ENCODE measurements at regions not wholly inside any gene's neighbourhood (a gene's known extent, or its start where the extent isn't known, plus 50 kb on each side); places are given as distances from the start of the nearest gene placed in this dataset.
"Not testable (repeated sequence)": the region's sequence is repeated elsewhere in the genome, so short reads cannot be mapped to it uniquely, and the experiment has no call there.

DNA sequence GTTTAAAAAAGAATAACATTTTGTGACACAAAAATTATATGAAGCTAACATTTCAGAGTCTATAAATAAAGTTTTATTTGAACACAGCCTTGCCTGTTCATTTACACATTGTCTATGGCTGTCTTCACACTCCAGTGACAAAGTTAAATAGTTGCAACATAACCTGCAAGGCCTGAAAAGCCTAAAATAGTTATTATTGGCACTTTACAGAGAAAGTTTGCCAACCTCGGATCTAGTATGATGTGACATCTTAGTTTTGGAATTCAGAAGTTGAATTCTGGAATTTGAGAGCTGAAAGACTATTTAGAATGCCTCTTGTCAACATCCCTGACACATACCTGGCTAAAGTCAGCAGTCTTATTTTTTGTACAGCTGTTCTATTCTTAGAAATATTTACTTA lies 68.3 kb downstream of the DYRK2 start:
- Histone ChIP-seq H3K4me3 (no peak overlapping the region), H3K27me3 (no peaks in the 10 kb centered on the region), H3K9me3 (no peaks in the 10 kb centered on the region), H3K4me1 (peaks cover 2 to 20% (median 11%) of the 10 kb centered on the region in 3 donors), H3K27ac (peak overlapping the region; percentile 40 to 76 (median 68)), H3K36me3 (no peaks in the 10 kb centered on the region)
- TF ChIP-seq POLR2AphosphoS5 (IDR thresholded peaks at IDR 0.05) (peak; percentile 85), POLR2A (IDR thresholded peaks at IDR 0.05) (no peak), EP300 (IDR thresholded peaks at IDR 0.05) (no peak)
- TF ChIP-seq, protein P1, sequence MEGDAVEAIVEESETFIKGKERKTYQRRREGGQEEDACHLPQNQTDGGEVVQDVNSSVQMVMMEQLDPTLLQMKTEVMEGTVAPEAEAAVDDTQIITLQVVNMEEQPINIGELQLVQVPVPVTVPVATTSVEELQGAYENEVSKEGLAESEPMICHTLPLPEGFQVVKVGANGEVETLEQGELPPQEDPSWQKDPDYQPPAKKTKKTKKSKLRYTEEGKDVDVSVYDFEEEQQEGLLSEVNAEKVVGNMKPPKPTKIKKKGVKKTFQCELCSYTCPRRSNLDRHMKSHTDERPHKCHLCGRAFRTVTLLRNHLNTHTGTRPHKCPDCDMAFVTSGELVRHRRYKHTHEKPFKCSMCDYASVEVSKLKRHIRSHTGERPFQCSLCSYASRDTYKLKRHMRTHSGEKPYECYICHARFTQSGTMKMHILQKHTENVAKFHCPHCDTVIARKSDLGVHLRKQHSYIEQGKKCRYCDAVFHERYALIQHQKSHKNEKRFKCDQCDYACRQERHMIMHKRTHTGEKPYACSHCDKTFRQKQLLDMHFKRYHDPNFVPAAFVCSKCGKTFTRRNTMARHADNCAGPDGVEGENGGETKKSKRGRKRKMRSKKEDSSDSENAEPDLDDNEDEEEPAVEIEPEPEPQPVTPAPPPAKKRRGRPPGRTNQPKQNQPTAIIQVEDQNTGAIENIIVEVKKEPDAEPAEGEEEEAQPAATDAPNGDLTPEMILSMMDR (IDR thresholded peaks at IDR 0.05), result no peak
- peak; percentile 93 for ATAC-seq
- WGBS, 2 donors (ENCODE audit: low coverage in 1 of 2), result 5 to 33% methylated on average over 1 of the region's 1 CpG

DNA sequence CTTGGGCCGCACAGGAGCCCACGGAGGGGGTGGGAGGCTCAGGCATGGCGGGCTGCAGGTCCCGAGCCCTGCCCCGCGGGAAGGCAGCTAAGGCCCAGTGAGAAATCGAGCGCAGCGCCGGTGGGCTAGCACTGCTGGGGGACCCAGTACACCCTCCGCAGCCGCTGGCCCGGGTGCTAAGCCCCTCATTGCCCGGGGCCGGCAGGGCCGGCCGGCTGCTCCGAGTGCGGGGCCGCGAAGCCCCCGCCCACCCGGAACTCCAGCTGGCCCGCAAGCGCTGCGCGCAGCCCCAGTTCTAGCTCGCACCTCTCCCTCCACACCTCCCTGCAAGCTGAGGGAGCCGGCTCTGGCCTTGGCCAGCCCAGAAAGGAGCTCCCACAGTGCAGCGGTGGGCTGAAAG lies 70.8 kb downstream of the DYRK2 start:
- H3K27ac ChIP-seq, result peak overlapping the region in 2 of 4 donors; percentile 38 to 65
- no CpG with 5 or more reads among the region's 30 CpGs for WGBS, 2 donors (ENCODE audit: low coverage in 1 of 2)
- not testable (repeated sequence) for H3K9me3 ChIP-seq, H3K36me3 ChIP-seq, H3K27me3 ChIP-seq, H3K4me3 ChIP-seq, ATAC-seq
- peaks cover 2 to 20% (median 11%) of the 10 kb centered on the region in 3 donors for H3K4me1 ChIP-seq

DNA sequence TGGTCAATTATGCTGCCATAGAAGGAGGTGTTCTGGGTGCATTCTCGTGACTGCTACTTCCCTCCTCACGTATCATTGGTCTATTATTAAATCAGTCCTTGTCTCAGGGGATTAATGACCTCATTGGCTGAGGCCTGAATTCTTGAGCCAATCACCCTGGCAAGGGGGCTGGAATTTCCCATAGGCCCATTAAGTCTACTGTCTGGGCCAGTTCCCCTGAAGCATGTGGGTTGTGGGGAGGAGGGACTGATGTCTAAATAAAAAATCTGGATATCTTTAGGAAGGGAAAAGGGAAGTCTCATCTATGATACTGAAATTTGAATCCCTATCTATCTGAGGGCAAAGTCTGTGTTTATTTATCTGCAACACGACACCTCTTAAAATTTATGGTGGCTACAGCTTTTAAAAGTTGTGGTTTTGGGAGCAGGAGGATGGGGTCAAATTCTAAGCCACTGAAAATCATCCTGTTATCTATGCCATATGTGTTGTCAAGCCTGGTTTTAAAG lies 71.9 kb downstream of the DYRK2 start:
- Histone ChIP-seq H3K27me3 (no peaks in the 10 kb centered on the region), H3K4me3 (no peak overlapping the region), H3K9me3 (no peaks in the 10 kb centered on the region), H3K4me1 (peaks cover 2 to 20% (median 11%) of the 10 kb centered on the region in 3 donors), H3K36me3 (no peaks in the 10 kb centered on the region), H3K27ac (peak overlapping the region in 3 of 4 donors; percentile 38 to 65 (median 59))
- WGBS, 2 donors (ENCODE audit: low coverage in 1 of 2), result 43 to 51% methylated on average over 3 of the region's 3 CpGs
- no peak for ATAC-seq
- TF ChIP-seq POLR2A (IDR thresholded peaks at IDR 0.05) (no peak), EP300 (IDR thresholded peaks at IDR 0.05) (no peak), POLR2AphosphoS5 (IDR thresholded peaks at IDR 0.05) (no peak)
- TF ChIP-seq, protein P1 (IDR thresholded peaks at IDR 0.05), result no peak

DNA sequence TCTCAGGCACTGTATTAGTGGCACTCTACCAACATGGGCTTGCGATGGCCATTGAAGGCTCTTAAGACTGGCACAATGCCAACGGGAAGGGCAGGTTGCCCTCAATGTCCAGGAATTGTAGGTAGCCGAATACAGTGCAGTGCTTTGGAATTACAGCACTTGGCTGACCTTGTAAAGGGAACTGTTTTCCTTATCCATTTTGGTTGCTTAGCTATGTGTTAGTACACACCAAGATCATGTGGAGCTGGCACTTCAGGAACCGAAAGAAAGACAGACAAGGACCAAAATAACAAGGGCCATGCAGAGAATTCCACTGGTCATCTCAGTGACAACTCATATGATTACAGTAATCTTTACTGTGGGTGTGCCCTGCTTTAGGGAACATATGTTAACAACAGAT lies 72.7 kb downstream of the DYRK2 start:
- H3K9me3 ChIP-seq, result no peaks in the 10 kb centered on the region
- TF ChIP-seq POLR2A (IDR thresholded peaks at IDR 0.05) (no peak), POLR2AphosphoS5 (IDR thresholded peaks at IDR 0.05) (no peak), EP300 (IDR thresholded peaks at IDR 0.05) (no peak)
- TF ChIP-seq, protein P1 (IDR thresholded peaks at IDR 0.05), result no peak
- no peaks in the 10 kb centered on the region for H3K36me3 ChIP-seq
- peaks cover 2 to 20% (median 11%) of the 10 kb centered on the region in 3 donors for H3K4me1 ChIP-seq
- peak overlapping the region in 3 of 4 donors; percentile 38 to 65 (median 59) for H3K27ac ChIP-seq
- WGBS, 2 donors (ENCODE audit: low coverage in 1 of 2), result 0 to 33% methylated on average over 3 of the region's 4 CpGs
- H3K4me3 ChIP-seq, result no peak overlapping the region
- H3K27me3 ChIP-seq, result no peaks in the 10 kb centered on the region
- ATAC-seq, result peak; percentile 31

DNA sequence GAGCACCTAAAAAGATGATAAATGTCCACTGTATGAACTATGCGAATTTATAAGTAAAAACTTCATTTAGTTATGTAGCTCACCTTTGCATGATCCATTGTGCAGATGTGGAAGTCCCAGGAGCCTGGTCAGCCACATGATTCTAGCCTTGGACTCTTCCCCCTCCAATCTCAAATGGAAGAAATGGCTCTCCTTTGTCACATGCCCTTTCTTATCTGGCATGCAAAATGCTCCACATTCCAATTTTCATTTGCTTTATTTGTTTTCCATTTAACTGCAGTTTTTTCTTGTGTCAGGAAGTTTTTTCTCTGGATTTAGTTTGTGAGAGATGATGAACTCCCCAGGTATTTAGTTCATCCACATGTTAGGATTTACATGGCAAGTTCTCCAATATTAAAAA lies 73.8 kb downstream of the DYRK2 start:
- H3K4me1 ChIP-seq, result peaks cover 2 to 20% (median 8%) of the 10 kb centered on the region in 3 donors
- TF ChIP-seq EP300 (IDR thresholded peaks at IDR 0.05), result no peak
- TF ChIP-seq POLR2A (IDR thresholded peaks at IDR 0.05), result no peak
- no peak for TF ChIP-seq POLR2AphosphoS5 (IDR thresholded peaks at IDR 0.05)
- TF ChIP-seq, protein P1 (IDR thresholded peaks at IDR 0.05), result no peak
- no peaks in the 10 kb centered on the region for H3K9me3 ChIP-seq
- no peak for ATAC-seq
- no peaks in the 10 kb centered on the region for H3K27me3 ChIP-seq
- 89 to 100% methylated on average over 1 of the region's 1 CpG for WGBS, 2 donors (ENCODE audit: low coverage in 1 of 2)
- H3K4me3 ChIP-seq, result no peak overlapping the region
- no peak overlapping the region for H3K27ac ChIP-seq
- no peaks in the 10 kb centered on the region for H3K36me3 ChIP-seq

Data from gastroesophageal sphincter (tissue), 4 donors.